SIG-M5 treated with dmso at 0.1 percent for 504 hours (cell line): ENCODE measurements at regions not wholly inside any gene's neighbourhood (a gene's known extent, or its start where the extent isn't known, plus 50 kb on each side); places are given as distances from the start of the nearest gene placed in this dataset.

Experiments
- DNase-seq: peaks from one replicate; lab custom pipeline; 2025; ENCODE audit not compliant: unreplicated experiment; lab: John Stamatoyannopoulos, UW

GRCh38 chr3:64895106-64895990 lies 207.5 kb upstream of the ADAMTS9 start:
- DNase-seq = no peak

GRCh38 chr3:64894006-64894405 lies 206.2 kb upstream of the ADAMTS9 start:
- DNase-seq = no peak

- no peak for DNase-seq
These were observed 205.0 kb upstream of the ADAMTS9 start for GRCh38 chr3:64892671-64893309.

DNA sequence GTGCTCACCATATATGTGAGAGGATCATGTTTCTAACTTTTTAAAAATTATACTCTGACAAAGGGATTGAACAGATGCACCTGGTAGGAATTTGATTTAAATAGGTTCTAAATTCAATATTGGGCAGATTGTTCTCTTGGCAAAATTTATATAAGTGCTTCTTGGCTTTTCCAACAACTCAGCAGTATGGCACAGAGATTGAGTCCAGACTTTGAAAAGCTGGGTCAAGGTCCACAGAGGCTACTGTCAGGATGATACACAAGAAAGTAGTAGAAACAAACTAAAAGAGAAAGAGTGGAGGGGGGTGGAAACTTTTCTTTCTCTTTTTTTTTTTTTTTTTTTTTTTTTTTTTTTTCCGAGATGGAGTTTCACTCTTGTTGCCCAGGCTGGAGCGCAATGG lies 203.2 kb upstream of the ADAMTS9 start:
- DNase-seq = no peak

- no peak for DNase-seq
These were observed 202.7 kb upstream of the ADAMTS9 start for GRCh38 chr3:64890466-64890865.

DNA sequence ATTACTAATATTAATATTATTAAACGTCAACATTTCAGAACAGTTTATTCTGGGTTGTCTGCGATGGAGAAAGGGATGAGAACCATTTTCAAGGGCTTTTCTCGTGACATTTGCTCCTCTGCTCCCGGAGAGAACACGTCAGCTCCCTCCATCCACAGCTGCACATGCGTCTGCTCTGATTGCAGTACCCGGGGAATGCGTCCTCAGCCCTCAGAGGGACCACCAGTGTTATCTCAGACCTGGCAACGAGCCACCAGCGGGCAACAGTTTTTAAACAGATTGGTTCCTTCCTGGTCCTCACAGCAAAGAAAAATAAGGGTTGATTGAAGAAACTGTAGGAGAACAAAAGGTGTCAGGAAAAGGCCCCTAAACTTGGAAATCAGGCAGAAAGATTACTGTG lies 202.2 kb upstream of the ADAMTS9 start:
- DNase-seq = no peak

GRCh38 chr3:64888840-64889392 lies 201.1 kb upstream of the ADAMTS9 start:
- no peak for DNase-seq

- DNase-seq = no peak
These were observed 200.4 kb upstream of the ADAMTS9 start for GRCh38 chr3:64888165-64888564.

DNA sequence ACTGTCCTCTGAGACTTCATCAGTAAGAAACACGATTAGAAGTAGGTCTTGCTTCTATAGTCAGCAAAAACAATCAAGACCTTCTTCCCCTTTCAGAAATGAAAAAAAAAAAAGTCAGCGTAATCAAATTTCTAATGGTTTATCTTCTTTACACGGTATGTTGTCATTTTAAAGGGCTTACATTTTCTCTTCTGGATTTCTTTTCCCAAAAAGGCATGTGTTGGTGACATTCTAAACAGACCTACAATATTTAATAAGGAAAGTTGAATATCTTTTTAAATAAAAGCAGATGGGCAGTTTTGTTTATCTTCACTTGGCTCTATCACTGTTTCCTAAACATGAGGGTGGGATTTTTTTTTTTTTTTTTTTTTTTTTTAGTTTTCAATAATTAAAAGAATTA lies 197.3 kb upstream of the ADAMTS9 start:
- no peak for DNase-seq

GRCh38 chr3:64884536-64884935 lies 196.7 kb upstream of the ADAMTS9 start:
- no peak for DNase-seq

DNA sequence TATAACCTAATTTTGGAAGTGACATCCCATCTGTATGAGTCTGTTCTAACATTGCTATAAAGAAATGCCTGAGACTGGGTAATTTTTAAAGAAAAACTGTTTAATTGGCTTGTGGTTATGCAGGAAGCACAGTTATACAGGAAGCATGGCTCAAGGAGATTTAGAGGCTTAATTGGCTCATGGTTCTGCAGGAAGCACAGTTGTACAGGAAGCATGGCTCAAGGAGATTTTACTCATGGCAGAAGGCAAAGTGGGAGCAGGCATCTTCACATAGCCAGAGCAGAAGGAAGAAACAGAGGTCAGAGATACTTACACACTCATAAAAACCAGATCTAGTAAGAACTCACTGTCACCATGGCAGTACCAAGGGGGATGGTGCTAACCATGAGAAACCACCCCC lies 193.1 kb upstream of the ADAMTS9 start:
- no peak for DNase-seq

DNA sequence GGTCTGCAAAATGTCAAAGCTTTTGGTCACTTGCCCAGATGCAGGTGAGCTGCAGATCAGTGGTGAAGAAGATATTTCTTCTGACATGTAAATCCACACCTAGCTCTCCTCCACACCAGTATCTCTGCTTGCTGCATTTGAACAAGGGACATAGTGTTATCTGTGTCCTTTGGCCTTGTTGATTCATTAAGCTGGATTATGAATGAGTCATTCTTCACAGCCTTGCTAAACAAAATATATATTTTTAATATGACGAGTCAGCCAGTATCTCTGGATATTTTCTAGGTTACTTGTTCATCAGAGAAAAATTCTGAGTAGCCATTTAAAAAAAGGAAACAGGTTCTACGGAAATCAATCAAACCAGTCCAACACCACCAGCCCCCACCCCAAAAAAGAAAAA lies 190.6 kb upstream of the ADAMTS9 start:
- no peak for DNase-seq

- DNase-seq = no peak
These were observed 185.6 kb upstream of the ADAMTS9 start for GRCh38 chr3:64873400-64873799.

GRCh38 chr3:64872345-64872744 lies 184.5 kb upstream of the ADAMTS9 start:
- no peak for DNase-seq

GRCh38 chr3:64871834-64872249 lies 184.0 kb upstream of the ADAMTS9 start:
- no peak for DNase-seq

DNA sequence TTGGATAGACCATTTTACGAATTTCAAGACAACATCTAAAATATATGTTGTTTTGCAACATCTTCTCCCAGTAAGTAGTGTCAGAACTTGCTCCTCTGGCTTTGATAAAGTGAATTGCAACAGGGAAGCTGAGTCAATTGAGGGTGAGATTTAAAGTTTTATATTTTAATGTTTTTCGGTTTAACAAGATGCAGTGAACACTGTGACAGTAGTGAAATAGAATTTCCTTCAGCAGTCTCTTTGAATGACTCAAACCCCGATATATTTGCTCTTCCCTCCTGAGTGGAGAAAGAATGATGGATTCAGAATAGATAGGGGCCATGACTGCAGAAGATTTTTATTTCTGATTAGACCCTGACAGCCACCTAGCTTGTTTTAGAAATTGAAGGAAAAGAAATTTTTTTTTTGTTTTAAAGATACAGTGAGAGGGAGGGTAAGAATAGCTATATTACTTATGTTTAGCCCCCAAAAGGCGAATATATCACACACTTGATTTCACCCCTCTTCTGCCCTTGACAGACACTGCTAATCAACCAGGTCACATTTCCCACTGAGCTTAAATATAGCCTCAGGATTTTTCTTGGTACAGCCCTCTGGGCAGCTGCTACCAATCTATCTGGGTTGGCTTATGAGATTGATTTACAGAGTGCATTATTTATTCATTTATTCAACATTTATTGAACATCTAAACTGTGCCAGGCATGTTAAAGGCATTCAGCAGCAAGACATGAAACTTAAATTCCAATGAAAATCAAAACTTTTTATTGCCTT lies 183.3 kb upstream of the ADAMTS9 start:
- DNase-seq = no peak

- DNase-seq = no peak
These were observed 179.4 kb upstream of the ADAMTS9 start for GRCh38 chr3:64867224-64867623.

GRCh38 chr3:64865839-64866570 lies 178.2 kb upstream of the ADAMTS9 start:
- no peak for DNase-seq

- no peak for DNase-seq
These were observed 175.7 kb upstream of the ADAMTS9 start for GRCh38 chr3:64863226-64864212.

- DNase-seq = no peak
These were observed 173.9 kb upstream of the ADAMTS9 start for GRCh38 chr3:64861684-64862083.
